GM12878 (cell line): ENCODE measurements at regions not wholly inside any gene's neighbourhood (a gene's known extent, or its start where the extent isn't known, plus 50 kb on each side); places are given as distances from the start of the nearest gene placed in this dataset.
"Not testable (repeated sequence)": the region's sequence is repeated elsewhere in the genome, so short reads cannot be mapped to it uniquely, and the experiment has no call there.

Experiments
- ATAC-seq: fragments of 200-7000 bp; cut with Tn5 transposase; 3 replicates; pipeline ENCODE4 v1.9.1; 2020; ENCODE audit warnings: mild to moderate bottlenecking, moderate library complexity
- BruUV-seq: library from RNA; stranded (reverse); fragments of 400-500 nt; replicated peaks from 2 replicates; lab custom pipeline; 2021; lab: Mats Ljungman, UMichigan
- CTCF ChIA-PET: fragments of 300-600 bp; sonication (Branson Sonifier 250); formaldehyde crosslinking; extraction: SDS; loops from one replicate; lab custom pipeline; 2021; ENCODE audit warnings: inconsistent platforms; lab: Yijun Ruan, JAX
- POLR2A ChIA-PET: fragments of 350-600 bp; formaldehyde crosslinking; extraction: SDS; loops from one replicate; lab custom pipeline; 2021; ENCODE audit warnings: inconsistent platforms; lab: Charles Lee
- RAD21 ChIA-PET: fragments of 300-600 bp; sonication (Branson Sonifier 250); formaldehyde crosslinking; loops from one replicate; lab custom pipeline; 2023; ENCODE audit warnings: antibody characterized with exemption; ENCODE audit not compliant: unreplicated experiment; lab: Charles Lee
- SMC1A ChIA-PET: fragments of 300-600 bp; sonication (Branson Sonifier 250); formaldehyde crosslinking; loops from one replicate; lab custom pipeline; 2023; ENCODE audit not compliant: unreplicated experiment, uncharacterized antibody; lab: Charles Lee
- DNase-seq: peaks from one replicate; pipeline ENCODE4 v3.0.0-alpha.2; 2011; ENCODE audit warnings: low read depth, low spot score
- FAIRE-seq: peaks from 3 replicates; lab custom pipeline; 2011; peaks lifted over from hg19 to GRCh38; lab: Jason Lieb, UNC
- H2AFZ ChIP-seq: 2 replicates; pipeline ENCODE4 v1.6.0; 2011; ENCODE audit warnings: low read depth, low read length, control low read depth; ENCODE audit not compliant: control insufficient read depth
- H3K27ac ChIP-seq: 2 replicates; pipeline ENCODE4 v1.5.1; 2011; ENCODE audit warnings: control low read depth; ENCODE audit not compliant: control insufficient read depth, insufficient read depth
- H3K27me3 ChIP-seq, 2 experiments: replicated peaks in 1 of 2; 2 replicates each; pipeline versions ENCODE4 v1.6.0 to v1.6.1; 2011; ENCODE audit warnings: low read length in 1 of 2; ENCODE audit not compliant: control insufficient read depth in 2 of 2, insufficient read depth in 2 of 2
- H3K36me3 ChIP-seq, 2 experiments: 2 replicates each; pipeline ENCODE4 v1.5.1; 2011; ENCODE audit warnings: low read length in 1 of 2; ENCODE audit not compliant: control insufficient read depth in 2 of 2, insufficient read depth in 2 of 2
- H3K4me1 ChIP-seq: 2 replicates; pipeline ENCODE4 v1.6.1; 2011; ENCODE audit warnings: mild to moderate bottlenecking, low read length, moderate library complexity, mixed read lengths; ENCODE audit not compliant: control insufficient read depth, insufficient read depth
- H3K4me2 ChIP-seq: 2 replicates; pipeline ENCODE4 v1.6.0; 2011; ENCODE audit warnings: control low read depth; ENCODE audit not compliant: control insufficient read depth, insufficient read depth
- H3K4me3 ChIP-seq: fragments of 200-600 bp; sonication (generic); 2 replicates; pipeline ENCODE4 v1.5.1; 2016
- H3K79me2 ChIP-seq: 2 replicates; pipeline ENCODE4 v1.6.0; 2011; ENCODE audit warnings: low read length; ENCODE audit not compliant: control insufficient read depth, insufficient read depth
- H3K9ac ChIP-seq: 2 replicates; pipeline ENCODE4 v1.8.0; 2011; ENCODE audit warnings: low read length, control low read depth, mixed read lengths; ENCODE audit not compliant: control insufficient read depth, insufficient read depth
- H3K9me3 ChIP-seq: replicated peaks from 3 replicates; pipeline ENCODE4 v1.5.1; 2011; ENCODE audit warnings: mild to moderate bottlenecking, low read length; ENCODE audit not compliant: control insufficient read depth, insufficient read depth
- H4K20me1 ChIP-seq: 2 replicates; pipeline ENCODE4 v1.6.0; 2011; ENCODE audit not compliant: control insufficient read depth, insufficient read depth
- BHLHE40 ChIP-seq, 2 experiments: fragments of 450-650 bp in 1 of 2; IDR thresholded peaks; 2 replicates each; pipeline ENCODE4 v1.6.1; 2011 to 2017; ENCODE audit warnings: low read depth in 2 of 2, borderline replicate concordance in 1 of 2, improper control_type of control experiment in 1 of 2, low read length in 1 of 2, mild to moderate bottlenecking in 1 of 2
- IKZF2 ChIP-seq, 2 experiments: fragments of 450-650 bp; IDR thresholded peaks; 2 replicates each; pipeline ENCODE4 v1.6.1; 2017; ENCODE audit warnings: mild to moderate bottlenecking in 2 of 2, moderate library complexity in 2 of 2
- MTA2 ChIP-seq: fragments of 450-650 bp; IDR thresholded peaks from 2 replicates; pipeline ENCODE4 v1.6.1; 2016; ENCODE audit warnings: low read depth, mild to moderate bottlenecking, moderate library complexity
- NR2F1 ChIP-seq: fragments of 450-650 bp; conservative IDR thresholded peaks from 2 replicates; pipeline ENCODE4 v1.6.1; 2017; ENCODE audit warnings: mild to moderate bottlenecking
- WGBS: methylation state at CpG from one replicate; pipeline ENCODE4 v1.1.6; 2016; ENCODE audit warnings: low lambda C conversion rate; ENCODE audit not compliant: insufficient replicate concordance, insufficient coverage; ENCODE audit errors: missing lambda C conversion rate; 5-methylcytosine and 5-hydroxymethylcytosine counted together
- in situ Hi-C: fragments of 300-500 bp; cut with MboI; formaldehyde crosslinking; loops from 9 replicates; pipeline ENCODE4 v1.14.3; 2018; ENCODE audit warnings: mixed read lengths
- intact Hi-C: fragments of 100-400 bp; cut with micrococcal nuclease; formaldehyde crosslinking; loops from one replicate; pipeline ENCODE4 v1.14.2; 2022; ENCODE audit not compliant: unreplicated experiment
- TF ChIP-seq, protein P1 (sequence below): fragments of 450-650 bp; IDR thresholded peaks from 2 replicates; pipeline ENCODE4 v1.6.1; 2017; ENCODE audit warnings: mild to moderate bottlenecking, moderate library complexity

DNA sequence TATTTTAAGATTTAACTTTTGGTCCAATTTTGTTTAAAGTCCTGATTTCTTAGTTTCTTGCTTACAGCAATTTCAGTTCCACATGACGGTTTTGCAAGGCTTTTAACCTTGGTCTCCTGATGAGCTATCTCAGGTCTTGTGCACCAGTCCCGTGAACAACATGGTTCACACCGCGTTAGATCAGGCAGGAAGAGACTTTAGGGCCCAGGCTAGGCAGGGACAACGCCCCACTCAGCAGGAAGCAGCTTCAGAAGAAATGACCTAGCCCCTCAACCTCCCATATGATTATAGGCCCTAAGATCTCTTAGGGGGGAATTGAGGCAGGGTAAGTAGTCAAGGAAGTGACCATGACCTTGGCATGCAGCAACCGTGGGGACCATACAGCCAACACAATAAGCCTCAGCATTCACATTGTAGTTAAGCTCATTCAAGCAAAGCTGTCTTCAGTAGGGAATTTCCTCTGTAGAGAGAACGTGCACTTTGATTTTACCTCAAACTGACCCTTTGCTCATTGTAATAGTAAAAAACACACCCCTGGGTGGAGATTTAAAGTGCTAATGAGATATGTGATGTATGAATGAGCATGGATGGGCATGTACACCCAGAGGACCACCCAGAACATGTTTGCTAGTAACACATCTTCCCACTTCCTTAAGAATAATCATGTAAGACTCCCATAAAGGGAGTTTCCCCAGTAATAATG lies 55.3 kb upstream of the CT45A1 start:
- POLR2A ChIA-PET, H4K20me1 ChIP-seq, H2AFZ ChIP-seq, H3K4me2 ChIP-seq, H3K36me3 ChIP-seq, intact Hi-C loops, H3K4me3 ChIP-seq, H3K79me2 ChIP-seq, H3K4me1 ChIP-seq, in situ Hi-C loops, H3K9me3 ChIP-seq, H3K27me3 ChIP-seq, H3K9ac ChIP-seq, BruUV-seq: not testable (repeated sequence)
- TF ChIP-seq BHLHE40 (IDR thresholded peaks at IDR 0.05; ENCODE audit: borderline replicate concordance in 1 of 2, low read depth in 2 of 2, low read length in 1 of 2) (peak; percentile 20 to 75; a peak in 2 of 4 replicates), MTA2 (peak; percentile 75), IKZF2 (IDR thresholded peaks at IDR 0.05) (peak; percentile 14 to 27; a peak in 1 of 4 replicates), NR2F1 (peak; percentile 67; the same call in 1 of the 2 replicates)
- TF ChIP-seq, protein P1, sequence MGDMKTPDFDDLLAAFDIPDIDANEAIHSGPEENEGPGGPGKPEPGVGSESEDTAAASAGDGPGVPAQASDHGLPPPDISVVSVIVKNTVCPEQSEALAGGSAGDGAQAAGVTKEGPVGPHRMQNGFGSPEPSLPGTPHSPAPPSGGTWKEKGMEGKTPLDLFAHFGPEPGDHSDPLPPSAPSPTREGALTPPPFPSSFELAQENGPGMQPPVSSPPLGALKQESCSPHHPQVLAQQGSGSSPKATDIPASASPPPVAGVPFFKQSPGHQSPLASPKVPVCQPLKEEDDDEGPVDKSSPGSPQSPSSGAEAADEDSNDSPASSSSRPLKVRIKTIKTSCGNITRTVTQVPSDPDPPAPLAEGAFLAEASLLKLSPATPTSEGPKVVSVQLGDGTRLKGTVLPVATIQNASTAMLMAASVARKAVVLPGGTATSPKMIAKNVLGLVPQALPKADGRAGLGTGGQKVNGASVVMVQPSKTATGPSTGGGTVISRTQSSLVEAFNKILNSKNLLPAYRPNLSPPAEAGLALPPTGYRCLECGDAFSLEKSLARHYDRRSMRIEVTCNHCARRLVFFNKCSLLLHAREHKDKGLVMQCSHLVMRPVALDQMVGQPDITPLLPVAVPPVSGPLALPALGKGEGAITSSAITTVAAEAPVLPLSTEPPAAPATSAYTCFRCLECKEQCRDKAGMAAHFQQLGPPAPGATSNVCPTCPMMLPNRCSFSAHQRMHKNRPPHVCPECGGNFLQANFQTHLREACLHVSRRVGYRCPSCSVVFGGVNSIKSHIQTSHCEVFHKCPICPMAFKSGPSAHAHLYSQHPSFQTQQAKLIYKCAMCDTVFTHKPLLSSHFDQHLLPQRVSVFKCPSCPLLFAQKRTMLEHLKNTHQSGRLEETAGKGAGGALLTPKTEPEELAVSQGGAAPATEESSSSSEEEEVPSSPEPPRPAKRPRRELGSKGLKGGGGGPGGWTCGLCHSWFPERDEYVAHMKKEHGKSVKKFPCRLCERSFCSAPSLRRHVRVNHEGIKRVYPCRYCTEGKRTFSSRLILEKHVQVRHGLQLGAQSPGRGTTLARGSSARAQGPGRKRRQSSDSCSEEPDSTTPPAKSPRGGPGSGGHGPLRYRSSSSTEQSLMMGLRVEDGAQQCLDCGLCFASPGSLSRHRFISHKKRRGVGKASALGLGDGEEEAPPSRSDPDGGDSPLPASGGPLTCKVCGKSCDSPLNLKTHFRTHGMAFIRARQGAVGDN = 0 out of 2 replicates have a peak, but pooled peaks have one; percentile 44
- FAIRE-seq (peak; percentile 66), DNase-seq (peak; percentile 56), ATAC-seq (peak; percentile 93)
- SMC1A ChIA-PET = interaction anchor here (0.7 to 1.3 kb wide), 5 partner anchors 9 to 33 kb away, joined by 3 to 5 read pairs (median 3); no protein-coding TSS in a partner anchor
- RAD21 ChIA-PET = interaction anchor here (0.8 to 2.0 kb wide), 2 partner anchors 25 to 27 kb away, joined by 3 to 6 read pairs; no protein-coding TSS in a partner anchor
- CTCF ChIA-PET = interaction anchor here (0.7 kb wide), 1 partner anchor 30 kb away, joined by 3 read pairs; no protein-coding TSS in a partner anchor
- WGBS = 1% methylated on average over 4 of the region's 7 CpGs
- peak overlapping the region; percentile 46 for H3K27ac ChIP-seq
